HG03039 (cell line): ENCODE measurements at regions not wholly inside any gene's neighbourhood (a gene's known extent, or its start where the extent isn't known, plus 50 kb on each side); places are given as distances from the start of the nearest gene placed in this dataset.
A peak's percentile ranks its signal among the peaks of the same experiment; 100 is the strongest.
"Not testable (repeated sequence)": the region's sequence is repeated elsewhere in the genome, so short reads cannot be mapped to it uniquely, and the experiment has no call there.

ENCODE experiments used
- ATAC-seq: cut with Tn5 transposase; IDR thresholded peaks from one replicate; pipeline ENCODE4 v1.9.1; 2021; ENCODE audit warnings: mild to moderate bottlenecking, moderate library complexity; ENCODE audit not compliant: unreplicated experiment

- ATAC-seq: no peak
Measured at GRCh38 chr12:9342614-9343353, 134.6 kb upstream of the PZP start.

GRCh38 chr12:9341260-9341585 is 133.0 kb upstream of the PZP start:
- no peak for ATAC-seq

- ATAC-seq: no peak
Measured at GRCh38 chr12:9340422-9341259, 132.4 kb upstream of the PZP start.

- ATAC-seq: no peak
Measured at GRCh38 chr12:9337656-9338055, 129.5 kb upstream of the PZP start.

- not testable (repeated sequence) for ATAC-seq
Measured at GRCh38 chr12:9336375-9337011, 128.3 kb upstream of the PZP start.

- ATAC-seq: no peak
Measured at GRCh38 chr12:9335867-9336266, 127.7 kb upstream of the PZP start.

- no peak for ATAC-seq
Measured at GRCh38 chr12:9334964-9335363, 126.8 kb upstream of the PZP start.

GRCh38 chr12:9334041-9334692 is 126.0 kb upstream of the PZP start:
- ATAC-seq: no peak

- no peak for ATAC-seq
Measured at GRCh38 chr12:9333161-9333560, 125.0 kb upstream of the PZP start.

GRCh38 chr12:9332564-9332963 is 124.4 kb upstream of the PZP start:
- ATAC-seq: no peak

GRCh38 chr12:9331218-9331626 is 123.0 kb upstream of the PZP start:
- ATAC-seq: peak; percentile 62

GRCh38 chr12:9329019-9329418 is 120.8 kb upstream of the PZP start:
- no peak for ATAC-seq

GRCh38 chr12:9328065-9328464 is 119.9 kb upstream of the PZP start:
- no peak for ATAC-seq

GRCh38 chr12:9327320-9327719 is 119.1 kb upstream of the PZP start:
- ATAC-seq: no peak

- not testable (repeated sequence) for ATAC-seq
Measured at GRCh38 chr12:9326849-9327248, 118.7 kb upstream of the PZP start.

GRCh38 chr12:9326085-9326484 is 117.9 kb upstream of the PZP start:
- no peak for ATAC-seq

- no peak for ATAC-seq
Measured at GRCh38 chr12:9325471-9325870, 117.3 kb upstream of the PZP start.

GRCh38 chr12:9324782-9325181 is 116.6 kb upstream of the PZP start:
- ATAC-seq: no peak

GRCh38 chr12:9323144-9323681 is 115.0 kb upstream of the PZP start:
- ATAC-seq: no peak

GRCh38 chr12:9319842-9320173 is 111.6 kb upstream of the PZP start:
- no peak for ATAC-seq
